NCI-H748 (cell line): ENCODE measurements at regions not wholly inside any gene's neighbourhood (a gene's known extent, or its start where the extent isn't known, plus 50 kb on each side); places are given as distances from the start of the nearest gene placed in this dataset.
A peak's percentile ranks its signal among the peaks of the same experiment; 100 is the strongest.
"Not testable (repeated sequence)": the region's sequence is repeated elsewhere in the genome, so short reads cannot be mapped to it uniquely, and the experiment has no call there.

ENCODE experiments used
- DNase-seq: peaks from one replicate; lab custom pipeline; 2025; ENCODE audit not compliant: unreplicated experiment; lab: John Stamatoyannopoulos, UW

GRCh38 chr10:28986117-28986792 lies 302.6 kb upstream of the LYZL1 start:
- DNase-seq: no peak

GRCh38 chr10:28986856-28987255 lies 302.0 kb upstream of the LYZL1 start:
- no peak for DNase-seq

- no peak for DNase-seq
Measured at GRCh38 chr10:28987555-28988320, 301.1 kb upstream of the LYZL1 start.

- no peak for DNase-seq
Measured at GRCh38 chr10:28988980-28989379, 299.9 kb upstream of the LYZL1 start.

GRCh38 chr10:28991333-28992270 lies 297.3 kb upstream of the LYZL1 start:
- DNase-seq: peak; percentile 72

GRCh38 chr10:28993056-28993455 lies 295.8 kb upstream of the LYZL1 start:
- no peak for DNase-seq

- no peak for DNase-seq
Measured at GRCh38 chr10:28993861-28994260, 295.0 kb upstream of the LYZL1 start.

GRCh38 chr10:28994802-28995201 lies 294.1 kb upstream of the LYZL1 start:
- not testable (repeated sequence) for DNase-seq

- no peak for DNase-seq
Measured at GRCh38 chr10:28995497-28995896, 293.4 kb upstream of the LYZL1 start.

- DNase-seq: no peak
Measured at GRCh38 chr10:28996345-28996744, 292.5 kb upstream of the LYZL1 start.

- no peak for DNase-seq
Measured at GRCh38 chr10:28996947-28997551, 291.8 kb upstream of the LYZL1 start.

- no peak for DNase-seq
Measured at GRCh38 chr10:28997734-28998133, 291.1 kb upstream of the LYZL1 start.

GRCh38 chr10:29001801-29002200 lies 287.1 kb upstream of the LYZL1 start:
- DNase-seq: no peak

GRCh38 chr10:29003014-29003413 lies 285.9 kb upstream of the LYZL1 start:
- not testable (repeated sequence) for DNase-seq

GRCh38 chr10:29005988-29006387 lies 282.9 kb upstream of the LYZL1 start:
- DNase-seq: no peak

- DNase-seq: no peak
Measured at GRCh38 chr10:29007370-29007747, 281.5 kb upstream of the LYZL1 start.

GRCh38 chr10:29007748-29008610 lies 280.9 kb upstream of the LYZL1 start:
- no peak for DNase-seq

GRCh38 chr10:29009464-29009863 lies 279.4 kb upstream of the LYZL1 start:
- DNase-seq: no peak

- no peak for DNase-seq
Measured at GRCh38 chr10:29011516-29011915, 277.4 kb upstream of the LYZL1 start.

GRCh38 chr10:29012926-29013554 lies 275.8 kb upstream of the LYZL1 start:
- no peak for DNase-seq
